Omental fat pad (tissue), 3 donors: ENCODE measurements at regions not wholly inside any gene's neighbourhood (a gene's known extent, or its start where the extent isn't known, plus 50 kb on each side); places are given as distances from the start of the nearest gene placed in this dataset.

ENCODE experiments used
- ATAC-seq: fragments of 150-250 bp; one replicate; pipeline ENCODE4 v1.9.1; 2016; ENCODE audit warnings: mild to moderate bottlenecking, moderate library complexity; ENCODE audit not compliant: low FRiP score
- DNase-seq: peaks from one replicate; pipeline ENCODE4 v3.0.0-alpha.2; 2019; ENCODE audit warnings: low spot score
- CTCF ChIP-seq, 3 donors: fragments of 450-650 bp; IDR thresholded peaks; one replicate each; pipeline ENCODE4 v1.5.1; 2016 to 2017; ENCODE audit warnings: antibody characterized with exemption in 3 of 3, mild to moderate bottlenecking in 3 of 3, moderate library complexity in 2 of 3

- no peak for DNase-seq
- no peak for ATAC-seq
- no peak for TF ChIP-seq CTCF (IDR thresholded peaks at IDR 0.05)
Measured at GRCh38 chr20:53679597-53680309, 86.1 kb upstream of the ZNF217 start.

- DNase-seq (no peak), ATAC-seq (no peak)
- TF ChIP-seq CTCF (IDR thresholded peaks at IDR 0.05) = no peak
Measured at GRCh38 chr20:53678990-53679596, 85.5 kb upstream of the ZNF217 start.

GRCh38 chr20:53678315-53678989 is 84.8 kb upstream of the ZNF217 start:
- ATAC-seq = no peak
- TF ChIP-seq CTCF (IDR thresholded peaks at IDR 0.05) = no peak
- no peak for DNase-seq

- DNase-seq (no peak), ATAC-seq (no peak)
- TF ChIP-seq CTCF (IDR thresholded peaks at IDR 0.05) = no peak
Measured at GRCh38 chr20:53677447-53678314, 84.0 kb upstream of the ZNF217 start.

GRCh38 chr20:53676987-53677386 is 83.3 kb upstream of the ZNF217 start:
- DNase-seq = no peak
- ATAC-seq = no peak
- no peak for TF ChIP-seq CTCF (IDR thresholded peaks at IDR 0.05)

- no peak for TF ChIP-seq CTCF (IDR thresholded peaks at IDR 0.05)
- ATAC-seq (no peak), DNase-seq (no peak)
Measured at GRCh38 chr20:53676519-53676822, 82.8 kb upstream of the ZNF217 start.
